ENCODE measurements at regions not wholly inside any gene's neighbourhood (a gene's known extent, or its start where the extent isn't known, plus 50 kb on each side); places are given as distances from the start of the nearest gene placed in this dataset.
A peak's percentile ranks its signal among the peaks of the same experiment; 100 is the strongest.

- TF ChIP-seq CTCF (IDR thresholded peaks at IDR 0.05; ENCODE audit: control extremely low read depth, extremely low read depth) = no peak
- WGBS, 2 donors = 63 to 65% methylated on average over 3 of the region's 3 CpGs
- no peaks in the 10 kb centered on the region for H3K27me3 ChIP-seq (ENCODE audit: control insufficient read depth in 3 of 3, insufficient read depth in 3 of 3, low read length in 2 of 3)
- ATAC-seq (ENCODE audit: insufficient read depth, low FRiP score) = no peak
- no peaks in the 10 kb centered on the region for H3K9me3 ChIP-seq (ENCODE audit: control insufficient read depth in 4 of 4, insufficient read depth in 3 of 4, low read length in 3 of 4)
- no peak overlapping the region for H3K4me3 ChIP-seq
- no peak overlapping the region for H3K27ac ChIP-seq (ENCODE audit: low read depth in 1 of 2, low read length in 1 of 2)
- peak overlapping the region in 1 of 2 donors; percentile 34 for H3K9ac ChIP-seq (ENCODE audit: insufficient read depth in 1 of 2, low read length in 2 of 2)
- H3K4me1 ChIP-seq (ENCODE audit: control insufficient read depth in 5 of 5, insufficient read depth in 5 of 5, low read length in 5 of 5) = peaks cover 0 to 26% (median 0%) of the 10 kb centered on the region in 5 donors
- H3K36me3 ChIP-seq (ENCODE audit: control insufficient read depth in 4 of 4, insufficient read depth in 4 of 4, low read length in 4 of 4) = no peaks in the 10 kb centered on the region
- DNase-seq = peak in 2 of 3 donors; percentile 73 to 78
These were observed 643.1 kb upstream of the SEMA3D start for GRCh38 chr7:85829817-85830432.

GRCh38 chr7:85829176-85829575 is 642.3 kb upstream of the SEMA3D start:
- Histone ChIP-seq H3K27me3 (ENCODE audit: control insufficient read depth in 3 of 3, insufficient read depth in 3 of 3, low read length in 2 of 3) (no peaks in the 10 kb centered on the region), H3K9me3 (ENCODE audit: control insufficient read depth in 4 of 4, insufficient read depth in 3 of 4, low read length in 3 of 4) (no peaks in the 10 kb centered on the region), H3K4me3 (no peak overlapping the region), H3K27ac (ENCODE audit: low read depth in 1 of 2, low read length in 1 of 2) (no peak overlapping the region), H3K36me3 (ENCODE audit: control insufficient read depth in 4 of 4, insufficient read depth in 4 of 4, low read length in 4 of 4) (no peaks in the 10 kb centered on the region), H3K4me1 (ENCODE audit: control insufficient read depth in 5 of 5, insufficient read depth in 5 of 5, low read length in 5 of 5) (peaks cover 0 to 31% (median 0%) of the 10 kb centered on the region in 5 donors), H3K9ac (ENCODE audit: insufficient read depth in 1 of 2, low read length in 2 of 2) (no peak overlapping the region)
- no peak for TF ChIP-seq CTCF (IDR thresholded peaks at IDR 0.05; ENCODE audit: control extremely low read depth, extremely low read depth)
- 93 to 96% methylated on average over 1 of the region's 1 CpG for WGBS, 2 donors
- ATAC-seq (ENCODE audit: insufficient read depth, low FRiP score) (no peak), DNase-seq (no peak)

- H3K9ac ChIP-seq (ENCODE audit: insufficient read depth in 1 of 2, low read length in 2 of 2) = peak overlapping the region in 1 of 2 donors; percentile 19
- DNase-seq = peak in 1 of 3 donors; percentile 44
- no peaks in the 10 kb centered on the region for H3K36me3 ChIP-seq (ENCODE audit: control insufficient read depth in 4 of 4, insufficient read depth in 4 of 4, low read length in 4 of 4)
- WGBS, 2 donors = 43 to 55% methylated on average over 2 of the region's 2 CpGs
- peaks cover 0 to 35% (median 0%) of the 10 kb centered on the region in 5 donors for H3K4me1 ChIP-seq (ENCODE audit: control insufficient read depth in 5 of 5, insufficient read depth in 5 of 5, low read length in 5 of 5)
- H3K27ac ChIP-seq (ENCODE audit: low read depth in 1 of 2, low read length in 1 of 2) = no peak overlapping the region
- no peak for TF ChIP-seq CTCF (IDR thresholded peaks at IDR 0.05; ENCODE audit: control extremely low read depth, extremely low read depth)
- no peak for ATAC-seq (ENCODE audit: insufficient read depth, low FRiP score)
- no peaks in the 10 kb centered on the region for H3K27me3 ChIP-seq (ENCODE audit: control insufficient read depth in 3 of 3, insufficient read depth in 3 of 3, low read length in 2 of 3)
- no peak overlapping the region for H3K4me3 ChIP-seq
- no peaks in the 10 kb centered on the region for H3K9me3 ChIP-seq (ENCODE audit: control insufficient read depth in 4 of 4, insufficient read depth in 3 of 4, low read length in 3 of 4)
These were observed 641.8 kb upstream of the SEMA3D start for GRCh38 chr7:85828614-85829013.
